ENCODE measurements at regions not wholly inside any gene's neighbourhood (a gene's known extent, or its start where the extent isn't known, plus 50 kb on each side); places are given as distances from the start of the nearest gene placed in this dataset.

GRCh38 chr12:92257261-92257660 is 111.6 kb upstream of the BTG1 start:
- H3K9me3 Mint-ChIP-seq: no peaks in the 10 kb centered on the region
- Histone ChIP-seq H3K4me2 (no peak overlapping the region), H3K27me3 (ENCODE audit: insufficient read depth) (no peaks in the 10 kb centered on the region), H3K4me3 (no peak overlapping the region), H3K27ac (ENCODE audit: low read depth) (no peak overlapping the region), H3K79me2 (replicated peaks; ENCODE audit: insufficient read depth) (no peaks in the 10 kb centered on the region), H3F3A (replicated peaks; ENCODE audit: low read depth) (no peaks in the 10 kb centered on the region), H3K36me3 (ENCODE audit: insufficient read depth) (no peaks in the 10 kb centered on the region), H3K9me2 (ENCODE audit: insufficient read depth) (no peaks in the 10 kb centered on the region), H3K4me1 (ENCODE audit: insufficient read depth) (no peaks in the 10 kb centered on the region), H4K20me1 (replicated peaks; ENCODE audit: insufficient read depth) (no peaks in the 10 kb centered on the region), H2AFZ (no peak overlapping the region)
- H3K4me1 Mint-ChIP-seq: peaks cover 9% of the 10 kb centered on the region
- no peaks in the 10 kb centered on the region for H3K36me3 Mint-ChIP-seq (ENCODE audit: low read depth)
- H3K4me3 Mint-ChIP-seq: no peak overlapping the region
- ATAC-seq (no peak), DNase-seq (ENCODE audit: low spot score) (no peak)
- no peaks in the 10 kb centered on the region for H3K27me3 Mint-ChIP-seq (ENCODE audit: insufficient read depth, low read depth, poor library complexity)
- TF ChIP-seq JUNB (IDR thresholded peaks at IDR 0.05; ENCODE audit: unreplicated experiment): no peak
- TF ChIP-seq, protein P1, sequence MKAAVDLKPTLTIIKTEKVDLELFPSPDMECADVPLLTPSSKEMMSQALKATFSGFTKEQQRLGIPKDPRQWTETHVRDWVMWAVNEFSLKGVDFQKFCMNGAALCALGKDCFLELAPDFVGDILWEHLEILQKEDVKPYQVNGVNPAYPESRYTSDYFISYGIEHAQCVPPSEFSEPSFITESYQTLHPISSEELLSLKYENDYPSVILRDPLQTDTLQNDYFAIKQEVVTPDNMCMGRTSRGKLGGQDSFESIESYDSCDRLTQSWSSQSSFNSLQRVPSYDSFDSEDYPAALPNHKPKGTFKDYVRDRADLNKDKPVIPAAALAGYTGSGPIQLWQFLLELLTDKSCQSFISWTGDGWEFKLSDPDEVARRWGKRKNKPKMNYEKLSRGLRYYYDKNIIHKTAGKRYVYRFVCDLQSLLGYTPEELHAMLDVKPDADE (IDR thresholded peaks at IDR 0.05): no peak
- TF ChIP-seq REST (IDR thresholded peaks at IDR 0.05; ENCODE audit: unreplicated experiment): no peak
- TF ChIP-seq, protein P2, sequence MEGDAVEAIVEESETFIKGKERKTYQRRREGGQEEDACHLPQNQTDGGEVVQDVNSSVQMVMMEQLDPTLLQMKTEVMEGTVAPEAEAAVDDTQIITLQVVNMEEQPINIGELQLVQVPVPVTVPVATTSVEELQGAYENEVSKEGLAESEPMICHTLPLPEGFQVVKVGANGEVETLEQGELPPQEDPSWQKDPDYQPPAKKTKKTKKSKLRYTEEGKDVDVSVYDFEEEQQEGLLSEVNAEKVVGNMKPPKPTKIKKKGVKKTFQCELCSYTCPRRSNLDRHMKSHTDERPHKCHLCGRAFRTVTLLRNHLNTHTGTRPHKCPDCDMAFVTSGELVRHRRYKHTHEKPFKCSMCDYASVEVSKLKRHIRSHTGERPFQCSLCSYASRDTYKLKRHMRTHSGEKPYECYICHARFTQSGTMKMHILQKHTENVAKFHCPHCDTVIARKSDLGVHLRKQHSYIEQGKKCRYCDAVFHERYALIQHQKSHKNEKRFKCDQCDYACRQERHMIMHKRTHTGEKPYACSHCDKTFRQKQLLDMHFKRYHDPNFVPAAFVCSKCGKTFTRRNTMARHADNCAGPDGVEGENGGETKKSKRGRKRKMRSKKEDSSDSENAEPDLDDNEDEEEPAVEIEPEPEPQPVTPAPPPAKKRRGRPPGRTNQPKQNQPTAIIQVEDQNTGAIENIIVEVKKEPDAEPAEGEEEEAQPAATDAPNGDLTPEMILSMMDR (conservative IDR thresholded peaks at IDR 0.05; ENCODE audit: low read depth in 2 of 2): no peak
- no peak for TF ChIP-seq ZNF114 (CRISPR knock-in tag; IDR thresholded peaks at IDR 0.05)
- TF ChIP-seq, protein P3, sequence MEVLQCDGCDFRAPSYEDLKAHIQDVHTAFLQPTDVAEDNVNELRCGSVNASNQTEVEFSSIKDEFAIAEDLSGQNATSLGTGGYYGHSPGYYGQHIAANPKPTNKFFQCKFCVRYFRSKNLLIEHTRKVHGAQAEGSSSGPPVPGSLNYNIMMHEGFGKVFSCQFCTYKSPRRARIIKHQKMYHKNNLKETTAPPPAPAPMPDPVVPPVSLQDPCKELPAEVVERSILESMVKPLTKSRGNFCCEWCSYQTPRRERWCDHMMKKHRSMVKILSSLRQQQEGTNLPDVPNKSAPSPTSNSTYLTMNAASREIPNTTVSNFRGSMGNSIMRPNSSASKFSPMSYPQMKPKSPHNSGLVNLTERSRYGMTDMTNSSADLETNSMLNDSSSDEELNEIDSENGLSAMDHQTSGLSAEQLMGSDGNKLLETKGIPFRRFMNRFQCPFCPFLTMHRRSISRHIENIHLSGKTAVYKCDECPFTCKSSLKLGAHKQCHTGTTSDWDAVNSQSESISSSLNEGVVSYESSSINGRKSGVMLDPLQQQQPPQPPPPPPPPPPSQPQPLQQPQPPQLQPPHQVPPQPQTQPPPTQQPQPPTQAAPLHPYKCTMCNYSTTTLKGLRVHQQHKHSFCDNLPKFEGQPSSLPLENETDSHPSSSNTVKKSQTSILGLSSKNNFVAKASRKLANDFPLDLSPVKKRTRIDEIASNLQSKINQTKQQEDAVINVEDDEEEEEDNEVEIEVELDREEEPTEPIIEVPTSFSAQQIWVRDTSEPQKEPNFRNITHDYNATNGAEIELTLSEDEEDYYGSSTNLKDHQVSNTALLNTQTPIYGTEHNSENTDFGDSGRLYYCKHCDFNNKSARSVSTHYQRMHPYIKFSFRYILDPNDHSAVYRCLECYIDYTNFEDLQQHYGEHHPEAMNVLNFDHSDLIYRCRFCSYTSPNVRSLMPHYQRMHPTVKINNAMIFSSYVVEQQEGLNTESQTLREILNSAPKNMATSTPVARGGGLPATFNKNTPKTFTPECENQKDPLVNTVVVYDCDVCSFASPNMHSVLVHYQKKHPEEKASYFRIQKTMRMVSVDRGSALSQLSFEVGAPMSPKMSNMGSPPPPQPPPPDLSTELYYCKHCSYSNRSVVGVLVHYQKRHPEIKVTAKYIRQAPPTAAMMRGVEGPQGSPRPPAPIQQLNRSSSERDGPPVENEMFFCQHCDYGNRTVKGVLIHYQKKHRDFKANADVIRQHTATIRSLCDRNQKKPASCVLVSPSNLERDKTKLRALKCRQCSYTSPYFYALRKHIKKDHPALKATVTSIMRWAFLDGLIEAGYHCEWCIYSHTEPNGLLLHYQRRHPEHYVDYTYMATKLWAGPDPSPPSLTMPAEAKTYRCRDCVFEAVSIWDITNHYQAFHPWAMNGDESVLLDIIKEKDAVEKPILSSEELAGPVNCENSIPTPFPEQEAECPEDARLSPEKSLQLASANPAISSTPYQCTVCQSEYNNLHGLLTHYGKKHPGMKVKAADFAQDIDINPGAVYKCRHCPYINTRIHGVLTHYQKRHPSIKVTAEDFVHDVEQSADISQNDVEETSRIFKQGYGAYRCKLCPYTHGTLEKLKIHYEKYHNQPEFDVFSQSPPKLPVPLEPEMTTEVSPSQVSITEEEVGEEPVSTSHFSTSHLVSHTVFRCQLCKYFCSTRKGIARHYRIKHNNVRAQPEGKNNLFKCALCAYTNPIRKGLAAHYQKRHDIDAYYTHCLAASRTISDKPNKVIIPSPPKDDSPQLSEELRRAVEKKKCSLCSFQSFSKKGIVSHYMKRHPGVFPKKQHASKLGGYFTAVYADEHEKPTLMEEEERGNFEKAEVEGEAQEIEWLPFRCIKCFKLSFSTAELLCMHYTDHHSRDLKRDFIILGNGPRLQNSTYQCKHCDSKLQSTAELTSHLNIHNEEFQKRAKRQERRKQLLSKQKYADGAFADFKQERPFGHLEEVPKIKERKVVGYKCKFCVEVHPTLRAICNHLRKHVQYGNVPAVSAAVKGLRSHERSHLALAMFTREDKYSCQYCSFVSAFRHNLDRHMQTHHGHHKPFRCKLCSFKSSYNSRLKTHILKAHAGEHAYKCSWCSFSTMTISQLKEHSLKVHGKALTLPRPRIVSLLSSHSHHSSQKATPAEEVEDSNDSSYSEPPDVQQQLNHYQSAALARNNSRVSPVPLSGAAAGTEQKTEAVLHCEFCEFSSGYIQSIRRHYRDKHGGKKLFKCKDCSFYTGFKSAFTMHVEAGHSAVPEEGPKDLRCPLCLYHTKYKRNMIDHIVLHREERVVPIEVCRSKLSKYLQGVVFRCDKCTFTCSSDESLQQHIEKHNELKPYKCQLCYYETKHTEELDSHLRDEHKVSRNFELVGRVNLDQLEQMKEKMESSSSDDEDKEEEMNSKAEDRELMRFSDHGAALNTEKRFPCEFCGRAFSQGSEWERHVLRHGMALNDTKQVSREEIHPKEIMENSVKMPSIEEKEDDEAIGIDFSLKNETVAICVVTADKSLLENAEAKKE (CRISPR knock-in tag; IDR thresholded peaks at IDR 0.05): no peak
- no peak for TF ChIP-seq EZH2phosphoT487 (IDR thresholded peaks at IDR 0.05; ENCODE audit: unreplicated experiment)
- TF ChIP-seq CREB1 (CRISPR knock-in tag; IDR thresholded peaks at IDR 0.05; ENCODE audit: low read depth): no peak
- no peak for TF ChIP-seq POLR2AphosphoS5 (IDR thresholded peaks at IDR 0.05; ENCODE audit: low read depth)
- no peak for TF ChIP-seq NANOG (IDR thresholded peaks at IDR 0.05; ENCODE audit: borderline replicate concordance)
- TF ChIP-seq STAT1 (IDR thresholded peaks at IDR 0.05; ENCODE audit: unreplicated experiment): no peak
- TF ChIP-seq EZH2 (IDR thresholded peaks at IDR 0.05; ENCODE audit: low read depth, unreplicated experiment): no peak
- H3K27ac Mint-ChIP-seq: no peak overlapping the region

Measured in GM23338 (cell line).